ENCODE measurements at regions not wholly inside any gene's neighbourhood (a gene's known extent, or its start where the extent isn't known, plus 50 kb on each side); places are given as distances from the start of the nearest gene placed in this dataset.
A peak's percentile ranks its signal among the peaks of the same experiment; 100 is the strongest.

- H3K27me3 ChIP-seq (ENCODE audit: control insufficient read depth, insufficient read depth, low read length), result no peaks in the 10 kb centered on the region
- 73% methylated on average over 5 of the region's 7 CpGs for WGBS (ENCODE audit: insufficient coverage)
- H3K36me3 ChIP-seq (ENCODE audit: control insufficient read depth, insufficient read depth, low read length), result no peaks in the 10 kb centered on the region
- H3K4me1 ChIP-seq (ENCODE audit: control insufficient read depth, insufficient read depth, low read length), result no peaks in the 10 kb centered on the region
- H3K9me3 ChIP-seq (ENCODE audit: control insufficient read depth, insufficient read depth, low read length), result no peaks in the 10 kb centered on the region
- no peak for DNase-seq (ENCODE audit: low read depth in 4 of 6, low spot score in 6 of 6)
- H3K4me3 ChIP-seq (ENCODE audit: low read depth, low read length), result no peak overlapping the region
- no peak overlapping the region for H3K27ac ChIP-seq (ENCODE audit: low read depth, low read length)
These were observed 392.7 kb downstream of the RPS29 start for GRCh38 chr14:49193332-49194065.

GRCh38 chr14:49191380-49191779, 394.8 kb downstream of the RPS29 start:
- WGBS (ENCODE audit: insufficient coverage), result 80% methylated on average over 1 of the region's 5 CpGs
- peak in 1 of 6 donors; percentile 63 for DNase-seq (ENCODE audit: low read depth in 4 of 6, low spot score in 6 of 6)
- Histone ChIP-seq H3K9me3 (ENCODE audit: control insufficient read depth, insufficient read depth, low read length) (no peaks in the 10 kb centered on the region), H3K27me3 (ENCODE audit: control insufficient read depth, insufficient read depth, low read length) (no peaks in the 10 kb centered on the region), H3K27ac (ENCODE audit: low read depth, low read length) (no peak overlapping the region), H3K4me1 (ENCODE audit: control insufficient read depth, insufficient read depth, low read length) (no peaks in the 10 kb centered on the region), H3K4me3 (ENCODE audit: low read depth, low read length) (no peak overlapping the region), H3K36me3 (ENCODE audit: control insufficient read depth, insufficient read depth, low read length) (no peaks in the 10 kb centered on the region)

- Histone ChIP-seq H3K9me3 (ENCODE audit: control insufficient read depth, insufficient read depth, low read length) (no peaks in the 10 kb centered on the region), H3K27ac (ENCODE audit: low read depth, low read length) (no peak overlapping the region), H3K36me3 (ENCODE audit: control insufficient read depth, insufficient read depth, low read length) (no peaks in the 10 kb centered on the region), H3K27me3 (ENCODE audit: control insufficient read depth, insufficient read depth, low read length) (no peaks in the 10 kb centered on the region), H3K4me1 (ENCODE audit: control insufficient read depth, insufficient read depth, low read length) (no peaks in the 10 kb centered on the region), H3K4me3 (ENCODE audit: low read depth, low read length) (no peak overlapping the region)
- DNase-seq (ENCODE audit: low read depth in 4 of 6, low spot score in 6 of 6), result peak in 1 of 6 donors; percentile 27
- no CpG with 5 or more reads among the region's 1 CpG for WGBS (ENCODE audit: insufficient coverage)
These were observed 396.8 kb downstream of the RPS29 start for GRCh38 chr14:49189375-49189774.

DNA sequence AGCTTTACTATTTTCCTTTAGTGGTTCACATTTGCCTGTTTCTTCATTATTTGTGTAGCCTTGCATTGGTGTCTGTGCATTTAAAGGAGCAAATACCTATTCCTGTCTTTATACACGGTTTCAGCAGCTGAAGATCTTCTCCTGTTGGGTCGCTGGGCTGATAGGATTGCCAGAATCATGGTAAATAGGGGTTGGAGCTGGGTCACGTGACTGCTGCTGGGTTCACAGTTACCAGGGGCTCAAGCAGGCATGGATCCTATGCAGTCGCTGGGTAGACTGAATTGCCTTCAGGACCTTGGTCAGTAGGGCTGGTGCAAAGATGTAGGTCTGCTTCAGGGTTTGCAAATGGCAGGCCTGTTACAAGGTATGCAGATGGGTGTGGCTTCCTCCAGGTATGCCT, 398.4 kb downstream of the RPS29 start:
- Histone ChIP-seq H3K36me3 (ENCODE audit: control insufficient read depth, insufficient read depth, low read length) (no peaks in the 10 kb centered on the region), H3K4me3 (ENCODE audit: low read depth, low read length) (no peak overlapping the region), H3K4me1 (ENCODE audit: control insufficient read depth, insufficient read depth, low read length) (no peaks in the 10 kb centered on the region), H3K27ac (ENCODE audit: low read depth, low read length) (no peak overlapping the region), H3K9me3 (ENCODE audit: control insufficient read depth, insufficient read depth, low read length) (no peaks in the 10 kb centered on the region), H3K27me3 (ENCODE audit: control insufficient read depth, insufficient read depth, low read length) (no peaks in the 10 kb centered on the region)
- no peak for DNase-seq (ENCODE audit: low read depth in 4 of 6, low spot score in 6 of 6)
- 91% methylated on average over 4 of the region's 4 CpGs for WGBS (ENCODE audit: insufficient coverage)

DNA sequence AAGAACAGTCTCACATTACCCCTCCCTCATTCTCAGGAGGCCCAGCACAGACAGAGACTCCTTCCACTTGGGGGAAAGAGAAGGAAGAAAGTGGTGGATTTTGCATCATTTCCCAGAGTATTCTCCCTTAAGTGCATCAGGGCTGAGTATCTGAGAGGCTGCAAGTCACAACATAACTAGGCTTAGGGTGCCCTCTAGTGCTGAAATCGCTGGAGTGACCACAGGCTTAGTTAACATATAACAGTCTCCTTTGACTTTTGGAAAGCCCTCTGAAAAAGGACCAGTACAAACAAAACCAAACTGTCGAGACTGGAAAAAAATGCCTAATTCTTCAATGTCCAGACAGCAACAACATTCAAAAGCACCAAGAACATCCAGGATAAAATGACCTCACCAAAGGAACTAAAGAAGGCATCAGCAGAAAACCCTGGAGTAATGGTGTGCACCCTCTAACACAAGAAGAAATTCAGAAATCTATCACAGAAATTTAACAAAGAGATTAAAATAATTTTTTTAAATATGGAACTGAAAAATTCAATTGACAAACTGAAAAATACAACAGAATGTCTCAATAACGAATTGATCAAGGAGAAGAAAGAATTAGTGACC, 412.3 kb downstream of the RPS29 start:
- no peaks in the 10 kb centered on the region for H3K4me1 ChIP-seq (ENCODE audit: control insufficient read depth, insufficient read depth, low read length)
- WGBS (ENCODE audit: insufficient coverage), result 14% methylated on average over 2 of the region's 3 CpGs
- no peak overlapping the region for H3K4me3 ChIP-seq (ENCODE audit: low read depth, low read length)
- H3K27me3 ChIP-seq (ENCODE audit: control insufficient read depth, insufficient read depth, low read length), result no peaks in the 10 kb centered on the region
- no peaks in the 10 kb centered on the region for H3K36me3 ChIP-seq (ENCODE audit: control insufficient read depth, insufficient read depth, low read length)
- H3K9me3 ChIP-seq (ENCODE audit: control insufficient read depth, insufficient read depth, low read length), result no peaks in the 10 kb centered on the region
- peak in 2 of 6 donors; percentile 47 to 54 for DNase-seq (ENCODE audit: low read depth in 4 of 6, low spot score in 6 of 6)
- no peak overlapping the region for H3K27ac ChIP-seq (ENCODE audit: low read depth, low read length)

DNA sequence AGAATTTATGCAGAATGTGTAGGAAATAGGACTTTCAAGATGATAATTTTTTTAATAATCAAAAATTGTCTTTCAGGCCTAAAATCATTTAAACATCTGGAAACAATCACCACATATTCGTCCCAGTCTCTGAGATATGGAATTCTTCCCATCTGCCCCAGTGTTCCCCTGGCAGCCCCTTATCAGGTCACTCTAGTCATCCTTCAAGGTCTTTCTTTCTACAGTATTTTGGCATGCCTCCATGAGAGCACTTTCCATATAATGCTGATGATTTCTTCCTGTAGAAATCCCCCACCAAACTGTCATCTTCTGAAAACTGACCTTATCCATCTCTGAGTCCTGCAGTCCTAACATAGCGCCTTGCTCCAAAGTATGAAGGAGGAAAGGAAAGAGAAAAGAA, 422.1 kb downstream of the RPS29 start:
- Histone ChIP-seq H3K27ac (ENCODE audit: low read depth, low read length) (no peak overlapping the region), H3K4me3 (ENCODE audit: low read depth, low read length) (no peak overlapping the region), H3K27me3 (ENCODE audit: control insufficient read depth, insufficient read depth, low read length) (no peaks in the 10 kb centered on the region), H3K36me3 (ENCODE audit: control insufficient read depth, insufficient read depth, low read length) (no peaks in the 10 kb centered on the region), H3K9me3 (ENCODE audit: control insufficient read depth, insufficient read depth, low read length) (no peaks in the 10 kb centered on the region), H3K4me1 (ENCODE audit: control insufficient read depth, insufficient read depth, low read length) (no peaks in the 10 kb centered on the region)
- DNase-seq (ENCODE audit: low read depth in 4 of 6, low spot score in 6 of 6), result peak in 1 of 6 donors; percentile 32
- WGBS (ENCODE audit: insufficient coverage), result 36% methylated on average over 1 of the region's 2 CpGs

- no peaks in the 10 kb centered on the region for H3K36me3 ChIP-seq (ENCODE audit: control insufficient read depth, insufficient read depth, low read length)
- no peak overlapping the region for H3K27ac ChIP-seq (ENCODE audit: low read depth, low read length)
- no peaks in the 10 kb centered on the region for H3K4me1 ChIP-seq (ENCODE audit: control insufficient read depth, insufficient read depth, low read length)
- H3K9me3 ChIP-seq (ENCODE audit: control insufficient read depth, insufficient read depth, low read length), result no peaks in the 10 kb centered on the region
- WGBS (ENCODE audit: insufficient coverage), result no CpG with 5 or more reads among the region's 2 CpGs
- H3K27me3 ChIP-seq (ENCODE audit: control insufficient read depth, insufficient read depth, low read length), result no peaks in the 10 kb centered on the region
- DNase-seq (ENCODE audit: low read depth in 4 of 6, low spot score in 6 of 6), result peak in 1 of 6 donors; percentile 32
- H3K4me3 ChIP-seq (ENCODE audit: low read depth, low read length), result no peak overlapping the region
These were observed 425.2 kb downstream of the RPS29 start for GRCh38 chr14:49160983-49161382.

GRCh38 chr14:49159081-49159480, 427.1 kb downstream of the RPS29 start:
- DNase-seq (ENCODE audit: low read depth in 4 of 6, low spot score in 6 of 6), result no peak

GRCh38 chr14:49139593-49139992, 446.6 kb downstream of the RPS29 start:
- WGBS (ENCODE audit: insufficient coverage), result no CpG with 5 or more reads among the region's 1 CpG
- DNase-seq (ENCODE audit: low read depth in 4 of 6, low spot score in 6 of 6), result no peak
- no peaks in the 10 kb centered on the region for H3K27me3 ChIP-seq (ENCODE audit: control insufficient read depth, insufficient read depth, low read length)
- no peaks in the 10 kb centered on the region for H3K4me1 ChIP-seq (ENCODE audit: control insufficient read depth, insufficient read depth, low read length)
- no peak overlapping the region for H3K4me3 ChIP-seq (ENCODE audit: low read depth, low read length)
- no peak overlapping the region for H3K27ac ChIP-seq (ENCODE audit: low read depth, low read length)
- no peaks in the 10 kb centered on the region for H3K36me3 ChIP-seq (ENCODE audit: control insufficient read depth, insufficient read depth, low read length)
- no peaks in the 10 kb centered on the region for H3K9me3 ChIP-seq (ENCODE audit: control insufficient read depth, insufficient read depth, low read length)

More at GRCh38 chr14:49159081-49159480, 427.1 kb downstream of the RPS29 start:
- H3K36me3 ChIP-seq (ENCODE audit: control insufficient read depth, insufficient read depth, low read length), result no peaks in the 10 kb centered on the region
- H3K4me1 ChIP-seq (ENCODE audit: control insufficient read depth, insufficient read depth, low read length), result no peaks in the 10 kb centered on the region
- H3K4me3 ChIP-seq (ENCODE audit: low read depth, low read length), result no peak overlapping the region
- no peaks in the 10 kb centered on the region for H3K27me3 ChIP-seq (ENCODE audit: control insufficient read depth, insufficient read depth, low read length)
- no peaks in the 10 kb centered on the region for H3K9me3 ChIP-seq (ENCODE audit: control insufficient read depth, insufficient read depth, low read length)
- H3K27ac ChIP-seq (ENCODE audit: low read depth, low read length), result no peak overlapping the region

DNA sequence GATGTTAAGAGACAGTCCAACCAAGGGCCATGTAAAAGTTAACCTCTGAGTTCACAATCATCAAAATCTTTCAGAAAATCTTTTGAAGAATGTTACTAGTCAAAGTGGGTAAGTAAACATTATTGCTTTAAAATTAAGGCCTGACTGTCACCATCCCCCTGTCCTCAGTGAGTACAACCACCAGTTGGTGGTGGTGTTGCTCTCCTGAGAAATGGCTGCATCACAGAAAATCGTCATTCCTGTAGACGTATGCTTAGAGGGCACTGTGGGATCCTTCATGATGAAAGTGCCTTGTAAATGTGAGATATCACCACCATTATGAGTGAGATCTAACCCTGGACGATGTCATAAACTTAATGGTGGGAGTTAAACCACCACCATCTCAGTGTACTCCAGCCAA, 451.2 kb downstream of the RPS29 start:
- Histone ChIP-seq H3K4me1 (ENCODE audit: control insufficient read depth, insufficient read depth, low read length) (no peaks in the 10 kb centered on the region), H3K36me3 (ENCODE audit: control insufficient read depth, insufficient read depth, low read length) (no peaks in the 10 kb centered on the region), H3K9me3 (ENCODE audit: control insufficient read depth, insufficient read depth, low read length) (no peaks in the 10 kb centered on the region), H3K4me3 (ENCODE audit: low read depth, low read length) (no peak overlapping the region), H3K27ac (ENCODE audit: low read depth, low read length) (no peak overlapping the region), H3K27me3 (ENCODE audit: control insufficient read depth, insufficient read depth, low read length) (no peaks in the 10 kb centered on the region)
- 28% methylated on average over 2 of the region's 3 CpGs for WGBS (ENCODE audit: insufficient coverage)
- peak in 1 of 6 donors; percentile 10 for DNase-seq (ENCODE audit: low read depth in 4 of 6, low spot score in 6 of 6)
